GM23338 (cell line): ENCODE measurements at regions not wholly inside any gene's neighbourhood (a gene's known extent, or its start where the extent isn't known, plus 50 kb on each side); places are given as distances from the start of the nearest gene placed in this dataset.

Source experiments
- ATAC-seq: fragments of 200-7000 bp; cut with Tn5 transposase; 3 replicates; pipeline ENCODE4 v1.9.1; 2020
- DNase-seq: peaks from one replicate; pipeline ENCODE4 v3.0.0-alpha.2; 2015; ENCODE audit warnings: low spot score
- H2AFZ ChIP-seq: fragments of 200-600 bp; sonication (generic); 2 replicates; pipeline ENCODE4 v1.8.0; 2016; ENCODE audit warnings: antibody characterized with exemption, mild to moderate bottlenecking, moderate library complexity
- H3F3A ChIP-seq: fragments of 200-600 bp; sonication (generic); replicated peaks from 2 replicates; pipeline ENCODE4 v1.8.0; 2017; ENCODE audit warnings: antibody characterized with exemption, mixed run types, low read depth
- H3K27ac ChIP-seq: fragments of 200-600 bp; sonication (generic); 2 replicates; pipeline ENCODE4 v1.6.1; 2016; ENCODE audit warnings: low read depth
- H3K27me3 ChIP-seq: fragments of 200-600 bp; sonication (generic); 2 replicates; pipeline ENCODE4 v1.8.0; 2016; ENCODE audit warnings: mild to moderate bottlenecking, mixed run types, moderate library complexity; ENCODE audit not compliant: insufficient read depth
- H3K36me3 ChIP-seq: fragments of 200-600 bp; sonication (generic); 2 replicates; pipeline ENCODE4 v1.8.0; 2016; ENCODE audit warnings: mild to moderate bottlenecking; ENCODE audit not compliant: insufficient read depth
- H3K4me1 ChIP-seq: fragments of 200-600 bp; sonication (generic); 2 replicates; pipeline ENCODE4 v1.8.0; 2016; ENCODE audit warnings: mild to moderate bottlenecking, moderate library complexity; ENCODE audit not compliant: insufficient read depth
- H3K4me2 ChIP-seq: fragments of 200-600 bp; sonication (generic); 2 replicates; pipeline ENCODE4 v1.7.1; 2017; ENCODE audit warnings: mixed run types
- H3K4me3 ChIP-seq: fragments of 200-600 bp; sonication (generic); 2 replicates; pipeline ENCODE4 v1.6.1; 2016; ENCODE audit warnings: mixed run types
- H3K79me2 ChIP-seq: fragments of 200-600 bp; sonication (generic); replicated peaks from 2 replicates; pipeline ENCODE4 v1.8.0; 2017; ENCODE audit warnings: mild to moderate bottlenecking; ENCODE audit not compliant: insufficient read depth
- H3K9me2 ChIP-seq: fragments of 200-600 bp; sonication (generic); 2 replicates; pipeline ENCODE4 v1.8.0; 2017; ENCODE audit not compliant: insufficient read depth
- H4K20me1 ChIP-seq: fragments of 200-600 bp; sonication (generic); replicated peaks from 2 replicates; pipeline ENCODE4 v1.8.0; 2017; ENCODE audit warnings: mild to moderate bottlenecking; ENCODE audit not compliant: insufficient read depth
- H3K27ac Mint-ChIP-seq: 2 replicates; pipeline ENCODE4 v1.8.0; 2020; ENCODE audit warnings: inconsistent platforms, mild to moderate bottlenecking, moderate library complexity, mixed read lengths
- H3K27me3 Mint-ChIP-seq: 3 replicates; pipeline ENCODE4 v1.8.0; 2022; ENCODE audit warnings: low read depth, mild to moderate bottlenecking, moderate library complexity, mixed read lengths, inconsistent platforms; ENCODE audit not compliant: insufficient read depth, poor library complexity
- H3K36me3 Mint-ChIP-seq: 3 replicates; pipeline ENCODE4 v1.8.0; 2021; ENCODE audit warnings: low read depth, mild to moderate bottlenecking, inconsistent platforms, moderate library complexity, mixed read lengths
- H3K4me1 Mint-ChIP-seq: 3 replicates; pipeline ENCODE4 v1.8.0; 2020; ENCODE audit warnings: mild to moderate bottlenecking, inconsistent platforms, mixed read lengths
- H3K4me3 Mint-ChIP-seq: 3 replicates; pipeline ENCODE4 v1.8.0; 2021; ENCODE audit warnings: moderate library complexity, mild to moderate bottlenecking, inconsistent platforms, mixed read lengths
- H3K9me3 Mint-ChIP-seq: 3 replicates; pipeline ENCODE4 v1.8.0; 2020; ENCODE audit warnings: moderate library complexity, mild to moderate bottlenecking, inconsistent platforms, mixed read lengths
- CREB1 ChIP-seq: fragments of 250-450 bp; sonication (Bioruptor Pico); IDR thresholded peaks from 2 replicates; pipeline ENCODE4 v1.5.0; 2020; ENCODE audit warnings: low read depth, mild to moderate bottlenecking, moderate library complexity
- EZH2 ChIP-seq: fragments of 200-600 bp; sonication (generic); IDR thresholded peaks from one replicate; pipeline ENCODE4 v1.8.0; 2017; ENCODE audit warnings: antibody characterized with exemption, mild to moderate bottlenecking, low read depth; ENCODE audit not compliant: unreplicated experiment
- EZH2phosphoT487 ChIP-seq: fragments of 200-600 bp; sonication (generic); IDR thresholded peaks from one replicate; pipeline ENCODE4 v1.8.1; 2018; ENCODE audit warnings: antibody characterized with exemption; ENCODE audit not compliant: unreplicated experiment
- JUNB ChIP-seq: IDR thresholded peaks from one replicate; pipeline ENCODE4 v1.6.1; 2016; ENCODE audit warnings: antibody characterized with exemption; ENCODE audit not compliant: unreplicated experiment
- ZNF462 ChIP-seq: fragments of 250-450 bp; sonication (Bioruptor Pico); IDR thresholded peaks from 2 replicates; pipeline ENCODE4 v1.5.0; 2020; ENCODE audit warnings: mild to moderate bottlenecking, moderate library complexity

DNA sequence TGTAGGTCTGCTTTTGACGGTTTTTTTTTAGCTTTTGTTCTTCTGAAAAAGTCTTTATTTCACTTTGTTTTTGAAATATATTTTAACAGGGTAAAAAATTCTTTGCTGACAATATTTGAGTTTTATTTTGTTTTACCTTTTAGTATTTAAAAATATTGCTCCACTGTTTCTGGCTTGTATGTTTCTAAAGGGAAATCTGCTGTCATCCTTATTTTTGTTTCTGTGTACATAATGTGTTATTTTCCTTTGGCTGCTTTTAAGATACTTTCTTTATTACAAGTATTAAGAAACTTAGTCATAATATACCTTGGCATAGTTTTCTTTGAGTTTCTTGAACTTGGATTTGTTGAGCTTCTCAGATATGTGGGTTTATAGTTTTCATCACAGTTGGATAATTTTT, 88.6 kb upstream of the SPACA1 start:
- Histone ChIP-seq H3K4me1 (no peaks in the 10 kb centered on the region), H2AFZ (no peak overlapping the region), H3K27me3 (no peaks in the 10 kb centered on the region), H3K4me2 (no peak overlapping the region), H3K9me2 (no peaks in the 10 kb centered on the region), H3K4me3 (no peak overlapping the region), H3F3A (no peaks in the 10 kb centered on the region), H3K36me3 (no peaks in the 10 kb centered on the region), H3K27ac (no peak overlapping the region), H4K20me1 (no peaks in the 10 kb centered on the region), H3K79me2 (no peaks in the 10 kb centered on the region)
- Mint-ChIP-seq H3K4me3 (no peak overlapping the region), H3K36me3 (no peaks in the 10 kb centered on the region), H3K4me1 (no peaks in the 10 kb centered on the region), H3K27ac (no peak overlapping the region), H3K9me3 (no peaks in the 10 kb centered on the region), H3K27me3 (no peaks in the 10 kb centered on the region)
- DNase-seq (no peak), ATAC-seq (no peak)
- no peak for TF ChIP-seq EZH2
- TF ChIP-seq EZH2phosphoT487 = no peak
- TF ChIP-seq CREB1 (CRISPR knock-in tag) = no peak
- no peak for TF ChIP-seq ZNF462

DNA sequence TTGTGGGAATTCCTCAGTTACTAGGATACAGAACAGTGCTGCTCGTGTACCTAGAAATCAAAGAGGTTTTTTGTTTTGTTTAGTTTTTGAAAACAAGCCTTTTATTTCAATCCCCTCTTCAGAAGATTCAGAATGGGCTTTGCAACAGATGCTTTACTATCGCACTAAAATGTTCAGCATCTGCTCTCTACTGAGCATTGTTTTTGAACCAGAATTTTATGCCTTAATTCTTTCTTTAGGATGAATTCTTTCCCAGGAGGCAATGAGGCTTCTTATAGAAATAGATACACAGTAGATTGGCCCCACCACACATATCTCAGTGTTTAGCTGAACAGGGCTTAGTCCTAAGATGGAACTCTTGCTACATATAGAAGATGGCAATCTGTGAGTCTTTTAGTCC, 95.9 kb upstream of the SPACA1 start:
- DNase-seq (no peak), ATAC-seq (no peak)
- Mint-ChIP-seq H3K9me3 (no peaks in the 10 kb centered on the region), H3K36me3 (no peaks in the 10 kb centered on the region), H3K4me1 (peaks cover 3% of the 10 kb centered on the region; the same call in 1 of the 3 replicates), H3K27me3 (no peaks in the 10 kb centered on the region), H3K27ac (no peak overlapping the region), H3K4me3 (no peak overlapping the region)
- no peak overlapping the region for H2AFZ ChIP-seq
- no peak overlapping the region for H3K4me3 ChIP-seq
- H3K27ac ChIP-seq = no peak overlapping the region
- no peak for TF ChIP-seq EZH2
- no peak for TF ChIP-seq JUNB
- no peaks in the 10 kb centered on the region for H3K4me1 ChIP-seq
- H4K20me1 ChIP-seq = no peaks in the 10 kb centered on the region
- no peaks in the 10 kb centered on the region for H3K27me3 ChIP-seq
- no peak overlapping the region for H3K4me2 ChIP-seq
- no peaks in the 10 kb centered on the region for H3F3A ChIP-seq
- H3K36me3 ChIP-seq = no peaks in the 10 kb centered on the region
- H3K9me2 ChIP-seq = no peaks in the 10 kb centered on the region
- no peaks in the 10 kb centered on the region for H3K79me2 ChIP-seq
